ENCODE measurements at regions not wholly inside any gene's neighbourhood (a gene's known extent, or its start where the extent isn't known, plus 50 kb on each side); places are given as distances from the start of the nearest gene placed in this dataset.

GRCh38 chr21:22438428-22439086, 1440.3 kb downstream of the NCAM2 start:
- TF ChIP-seq CTCF (IDR thresholded peaks at IDR 0.05) (no peak), POLR2A (IDR thresholded peaks at IDR 0.05) (no peak), POLR2AphosphoS5 (IDR thresholded peaks at IDR 0.05) (no peak), EP300 (IDR thresholded peaks at IDR 0.05) (no peak)

All from suprapubic skin (tissue), 4 donors.